Neural progenitor cell (in vitro differentiated cells): ENCODE measurements at regions not wholly inside any gene's neighbourhood (a gene's known extent, or its start where the extent isn't known, plus 50 kb on each side); places are given as distances from the start of the nearest gene placed in this dataset.

ENCODE experiments used
- EZH2phosphoT487 ChIP-seq: fragments of 200-600 bp; sonication (generic); IDR thresholded peaks from 2 replicates; pipeline ENCODE4 v1.6.1; 2017; ENCODE audit warnings: antibody characterized with exemption
- TF ChIP-seq, protein P1 (sequence below): fragments of 200-600 bp; sonication (generic); IDR thresholded peaks from 2 replicates; pipeline ENCODE4 v1.5.1; 2017; ENCODE audit warnings: antibody characterized with exemption, mild to moderate bottlenecking

GRCh38 chr12:67789266-67789665 lies 140.7 kb downstream of the DYRK2 start:
- no peak for TF ChIP-seq EZH2phosphoT487
- TF ChIP-seq, protein P1, sequence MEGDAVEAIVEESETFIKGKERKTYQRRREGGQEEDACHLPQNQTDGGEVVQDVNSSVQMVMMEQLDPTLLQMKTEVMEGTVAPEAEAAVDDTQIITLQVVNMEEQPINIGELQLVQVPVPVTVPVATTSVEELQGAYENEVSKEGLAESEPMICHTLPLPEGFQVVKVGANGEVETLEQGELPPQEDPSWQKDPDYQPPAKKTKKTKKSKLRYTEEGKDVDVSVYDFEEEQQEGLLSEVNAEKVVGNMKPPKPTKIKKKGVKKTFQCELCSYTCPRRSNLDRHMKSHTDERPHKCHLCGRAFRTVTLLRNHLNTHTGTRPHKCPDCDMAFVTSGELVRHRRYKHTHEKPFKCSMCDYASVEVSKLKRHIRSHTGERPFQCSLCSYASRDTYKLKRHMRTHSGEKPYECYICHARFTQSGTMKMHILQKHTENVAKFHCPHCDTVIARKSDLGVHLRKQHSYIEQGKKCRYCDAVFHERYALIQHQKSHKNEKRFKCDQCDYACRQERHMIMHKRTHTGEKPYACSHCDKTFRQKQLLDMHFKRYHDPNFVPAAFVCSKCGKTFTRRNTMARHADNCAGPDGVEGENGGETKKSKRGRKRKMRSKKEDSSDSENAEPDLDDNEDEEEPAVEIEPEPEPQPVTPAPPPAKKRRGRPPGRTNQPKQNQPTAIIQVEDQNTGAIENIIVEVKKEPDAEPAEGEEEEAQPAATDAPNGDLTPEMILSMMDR, result no peak
